Smooth muscle cell (in vitro differentiated cells): ENCODE measurements at regions not wholly inside any gene's neighbourhood (a gene's known extent, or its start where the extent isn't known, plus 50 kb on each side); places are given as distances from the start of the nearest gene placed in this dataset.

ENCODE experiments used
- DNase-seq: peaks from one replicate; lab custom pipeline; 2025; ENCODE audit not compliant: unreplicated experiment; lab: John Stamatoyannopoulos, UW
- H2AFZ ChIP-seq: fragments of 200-600 bp; sonication (generic); 2 replicates; pipeline ENCODE4 v1.6.0; 2016; ENCODE audit warnings: antibody characterized with exemption, low read depth, mild to moderate bottlenecking
- H3F3A ChIP-seq: fragments of 200-600 bp; sonication (generic); 2 replicates; pipeline ENCODE4 v1.6.0; 2017; ENCODE audit warnings: antibody characterized with exemption, low read depth
- H3K27ac ChIP-seq: fragments of 200-600 bp; sonication (generic); 2 replicates; pipeline ENCODE4 v1.5.1; 2016; ENCODE audit warnings: low read depth, mild to moderate bottlenecking
- H3K27me3 ChIP-seq: fragments of 200-600 bp; sonication (generic); 2 replicates; pipeline ENCODE4 v1.6.1; 2016; ENCODE audit warnings: low read depth, mild to moderate bottlenecking
- H3K36me3 ChIP-seq: fragments of 200-600 bp; sonication (generic); 2 replicates; pipeline ENCODE4 v1.5.1; 2016; ENCODE audit warnings: low read depth
- H3K4me1 ChIP-seq: fragments of 200-600 bp; sonication (generic); 2 replicates; pipeline ENCODE4 v1.5.1; 2016; ENCODE audit warnings: low read depth
- H3K4me2 ChIP-seq: fragments of 200-600 bp; sonication (generic); 2 replicates; pipeline ENCODE4 v1.6.0; 2016; ENCODE audit warnings: mild to moderate bottlenecking
- H3K4me3 ChIP-seq: fragments of 200-600 bp; sonication (generic); 2 replicates; pipeline ENCODE4 v1.5.1; 2016; ENCODE audit warnings: mild to moderate bottlenecking
- H3K79me2 ChIP-seq: fragments of 200-600 bp; sonication (generic); 2 replicates; pipeline ENCODE4 v1.6.0; 2016; ENCODE audit warnings: low read depth, mild to moderate bottlenecking
- H3K9ac ChIP-seq: fragments of 200-600 bp; sonication (generic); 2 replicates; pipeline ENCODE4 v1.6.0; 2016; ENCODE audit warnings: low read depth
- H3K9me3 ChIP-seq: fragments of 200-600 bp; sonication (generic); replicated peaks from 2 replicates; pipeline ENCODE4 v1.5.1; 2016; ENCODE audit warnings: low read depth
- H4K20me1 ChIP-seq: fragments of 200-600 bp; sonication (generic); 2 replicates; pipeline ENCODE4 v1.6.0; 2016; ENCODE audit warnings: low read depth
- WGBS: methylation state at CpG from one replicate; pipeline ENCODE4 v1.1.7; 2016; ENCODE audit warnings: low lambda C conversion rate; 5-methylcytosine and 5-hydroxymethylcytosine counted together
- TF ChIP-seq, protein P1 (sequence below): fragments of 200-600 bp; sonication (generic); IDR thresholded peaks from 2 replicates; pipeline ENCODE4 v1.5.1; 2017; ENCODE audit warnings: borderline replicate concordance, mild to moderate bottlenecking, antibody characterized with exemption; ENCODE audit not compliant: insufficient read depth, poor library complexity, severe bottlenecking

DNA sequence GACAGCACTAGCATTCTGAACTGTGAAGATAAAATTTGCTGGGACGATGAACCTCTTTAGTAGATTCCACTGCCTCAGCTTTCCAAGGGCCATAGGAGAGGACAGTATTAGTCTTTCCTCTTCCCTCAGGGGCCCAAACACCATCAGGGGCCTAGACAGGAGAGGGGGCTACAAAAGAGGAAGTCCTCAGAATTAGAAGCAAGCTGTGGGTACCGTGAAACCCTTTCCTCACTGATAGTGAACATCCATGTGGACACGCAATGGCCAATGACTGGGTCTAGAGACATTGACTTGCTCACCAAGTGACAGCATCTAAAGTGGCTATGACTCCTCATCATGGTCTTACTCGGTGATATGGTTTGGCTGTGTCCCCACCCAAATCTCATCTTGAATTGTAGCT, 68.1 kb upstream of the UST start:
- WGBS = 97% methylated on average over 4 of the region's 4 CpGs
- H2AFZ ChIP-seq = no peak overlapping the region

DNA sequence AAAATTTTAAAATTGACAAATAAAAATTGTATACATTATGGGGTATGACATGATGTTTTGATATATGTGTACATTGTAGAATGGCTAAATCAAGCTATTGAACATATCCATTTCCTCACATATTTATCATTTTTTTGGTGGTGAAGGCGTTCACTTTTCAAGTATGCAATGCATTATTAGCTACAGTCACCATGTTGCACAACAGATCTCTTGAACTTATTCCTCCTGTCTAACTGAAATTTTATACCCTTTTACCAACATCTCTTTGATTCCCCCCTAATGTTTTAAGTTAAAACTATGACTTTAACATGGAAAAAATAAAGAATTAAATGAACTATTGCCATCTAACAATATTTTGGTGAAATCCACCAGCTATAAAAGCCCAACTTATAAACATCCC, 65.2 kb upstream of the UST start:
- no peaks in the 10 kb centered on the region for H3K9me3 ChIP-seq
- no peaks in the 10 kb centered on the region for H3K79me2 ChIP-seq
- no peaks in the 10 kb centered on the region for H3K27me3 ChIP-seq
- H3K27ac ChIP-seq = no peak overlapping the region
- H3K4me3 ChIP-seq = no peak overlapping the region
- no peaks in the 10 kb centered on the region for H3K36me3 ChIP-seq
- no peaks in the 10 kb centered on the region for H4K20me1 ChIP-seq
- 94% methylated on average over 1 of the region's 1 CpG for WGBS
- H3K9ac ChIP-seq = no peak overlapping the region
- H3F3A ChIP-seq = no peaks in the 10 kb centered on the region
- H3K4me2 ChIP-seq = no peak overlapping the region
- H3K4me1 ChIP-seq = no peaks in the 10 kb centered on the region
- H2AFZ ChIP-seq = no peak overlapping the region
- DNase-seq = no peak
- TF ChIP-seq, protein P1, sequence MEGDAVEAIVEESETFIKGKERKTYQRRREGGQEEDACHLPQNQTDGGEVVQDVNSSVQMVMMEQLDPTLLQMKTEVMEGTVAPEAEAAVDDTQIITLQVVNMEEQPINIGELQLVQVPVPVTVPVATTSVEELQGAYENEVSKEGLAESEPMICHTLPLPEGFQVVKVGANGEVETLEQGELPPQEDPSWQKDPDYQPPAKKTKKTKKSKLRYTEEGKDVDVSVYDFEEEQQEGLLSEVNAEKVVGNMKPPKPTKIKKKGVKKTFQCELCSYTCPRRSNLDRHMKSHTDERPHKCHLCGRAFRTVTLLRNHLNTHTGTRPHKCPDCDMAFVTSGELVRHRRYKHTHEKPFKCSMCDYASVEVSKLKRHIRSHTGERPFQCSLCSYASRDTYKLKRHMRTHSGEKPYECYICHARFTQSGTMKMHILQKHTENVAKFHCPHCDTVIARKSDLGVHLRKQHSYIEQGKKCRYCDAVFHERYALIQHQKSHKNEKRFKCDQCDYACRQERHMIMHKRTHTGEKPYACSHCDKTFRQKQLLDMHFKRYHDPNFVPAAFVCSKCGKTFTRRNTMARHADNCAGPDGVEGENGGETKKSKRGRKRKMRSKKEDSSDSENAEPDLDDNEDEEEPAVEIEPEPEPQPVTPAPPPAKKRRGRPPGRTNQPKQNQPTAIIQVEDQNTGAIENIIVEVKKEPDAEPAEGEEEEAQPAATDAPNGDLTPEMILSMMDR = no peak

More for the DNA sequence above, 68.1 kb upstream of the UST start:
- Histone ChIP-seq H3K36me3 (no peaks in the 10 kb centered on the region), H3K9me3 (no peaks in the 10 kb centered on the region), H4K20me1 (no peaks in the 10 kb centered on the region), H3F3A (no peaks in the 10 kb centered on the region), H3K4me1 (no peaks in the 10 kb centered on the region), H3K27me3 (no peaks in the 10 kb centered on the region), H3K27ac (no peak overlapping the region), H3K4me3 (no peak overlapping the region), H3K4me2 (no peak overlapping the region), H3K9ac (no peak overlapping the region), H3K79me2 (no peaks in the 10 kb centered on the region)
- DNase-seq = no peak
- TF ChIP-seq, protein P1 = no peak

DNA sequence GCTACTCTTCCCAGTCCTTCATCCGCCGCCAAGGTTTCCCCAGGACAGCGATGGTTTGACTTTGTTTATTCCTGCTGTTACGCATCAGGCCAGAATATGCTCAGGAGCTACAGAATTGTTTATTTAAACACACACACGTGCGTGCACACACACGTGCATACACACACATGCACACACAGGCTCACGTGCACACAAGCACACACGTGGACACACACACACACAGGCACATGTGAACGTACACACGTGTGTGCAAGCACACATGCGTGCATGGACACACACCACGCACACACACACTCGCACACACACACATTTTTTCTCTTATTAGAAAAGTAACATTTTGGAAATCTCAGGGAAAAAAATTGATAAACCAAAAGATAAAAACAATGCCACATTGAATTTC, 64.6 kb upstream of the UST start:
- no peak for DNase-seq
- TF ChIP-seq, protein P1 = no peak
- H3K36me3 ChIP-seq = no peaks in the 10 kb centered on the region
- no peak overlapping the region for H2AFZ ChIP-seq
- H3K4me2 ChIP-seq = no peak overlapping the region
- 94% methylated on average over 14 of the region's 14 CpGs for WGBS
- H3K4me3 ChIP-seq = no peak overlapping the region
- no peaks in the 10 kb centered on the region for H3F3A ChIP-seq
- no peak overlapping the region for H3K9ac ChIP-seq
- no peaks in the 10 kb centered on the region for H3K79me2 ChIP-seq
- no peaks in the 10 kb centered on the region for H3K4me1 ChIP-seq
- H3K27ac ChIP-seq = no peak overlapping the region
- no peaks in the 10 kb centered on the region for H4K20me1 ChIP-seq
- H3K27me3 ChIP-seq = no peaks in the 10 kb centered on the region
- H3K9me3 ChIP-seq = no peaks in the 10 kb centered on the region

DNA sequence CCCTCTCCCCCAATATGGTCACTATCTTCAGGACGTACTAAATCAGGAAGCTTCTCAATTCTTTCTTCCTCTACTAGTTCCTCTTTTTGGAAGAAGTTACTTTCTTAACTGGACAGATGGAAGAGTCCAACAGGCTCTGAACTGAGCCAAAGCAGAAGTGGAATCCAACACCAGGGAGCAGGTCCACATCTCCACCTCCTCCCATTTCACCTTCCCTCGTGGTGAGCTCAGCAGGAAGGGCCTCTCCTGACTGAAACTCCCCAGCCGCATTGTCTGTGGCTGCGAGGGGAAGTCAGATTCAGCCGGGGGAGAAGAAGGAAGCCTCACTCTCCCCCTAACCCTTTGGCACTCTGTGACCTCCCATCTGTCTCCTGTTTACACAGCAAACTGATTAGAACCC, 63.8 kb upstream of the UST start:
- Histone ChIP-seq H3K9ac (no peak overlapping the region), H2AFZ (no peak overlapping the region), H3F3A (no peaks in the 10 kb centered on the region), H3K27me3 (no peaks in the 10 kb centered on the region), H3K9me3 (no peaks in the 10 kb centered on the region), H3K27ac (no peak overlapping the region), H3K36me3 (no peaks in the 10 kb centered on the region), H4K20me1 (no peaks in the 10 kb centered on the region), H3K4me3 (no peak overlapping the region), H3K79me2 (no peaks in the 10 kb centered on the region), H3K4me2 (no peak overlapping the region), H3K4me1 (no peaks in the 10 kb centered on the region)
- DNase-seq = no peak
- 84% methylated on average over 5 of the region's 5 CpGs for WGBS
- TF ChIP-seq, protein P1 = no peak
